ENCODE measurements at regions not wholly inside any gene's neighbourhood (a gene's known extent, or its start where the extent isn't known, plus 50 kb on each side); places are given as distances from the start of the nearest gene placed in this dataset.

- H3K79me2 ChIP-seq (replicated peaks; ENCODE audit: insufficient read depth), result no peaks in the 10 kb centered on the region
- Mint-ChIP-seq H3K9me3 (no peaks in the 10 kb centered on the region), H3K36me3 (ENCODE audit: low read depth) (no peaks in the 10 kb centered on the region), H3K4me3 (no peak overlapping the region), H3K27me3 (ENCODE audit: insufficient read depth, low read depth, poor library complexity) (peaks cover 2% of the 10 kb centered on the region), H3K4me1 (no peaks in the 10 kb centered on the region), H3K27ac (no peak overlapping the region)
- TF ChIP-seq CREB1 (CRISPR knock-in tag; IDR thresholded peaks at IDR 0.05; ENCODE audit: low read depth) (no peak), ZNF331 (CRISPR knock-in tag; IDR thresholded peaks at IDR 0.05; ENCODE audit: low read depth) (no peak)
- H3K4me2 ChIP-seq, result no peak overlapping the region
- no peaks in the 10 kb centered on the region for H4K20me1 ChIP-seq (replicated peaks; ENCODE audit: insufficient read depth)
- H3K27ac ChIP-seq (ENCODE audit: low read depth), result no peak overlapping the region
- no peaks in the 10 kb centered on the region for H3K9me2 ChIP-seq (ENCODE audit: insufficient read depth)
- DNase-seq (ENCODE audit: low spot score), result no peak
- no peaks in the 10 kb centered on the region for H3F3A ChIP-seq (replicated peaks; ENCODE audit: low read depth)
- H3K4me3 ChIP-seq, result no peak overlapping the region
- no peaks in the 10 kb centered on the region for H3K27me3 ChIP-seq (ENCODE audit: insufficient read depth)
- no peak overlapping the region for H2AFZ ChIP-seq
- no peaks in the 10 kb centered on the region for H3K36me3 ChIP-seq (ENCODE audit: insufficient read depth)
- ATAC-seq, result no peak
- no peaks in the 10 kb centered on the region for H3K4me1 ChIP-seq (ENCODE audit: insufficient read depth)
These were observed 452.8 kb upstream of the MPDZ start for GRCh38 chr9:13732290-13732689.

GRCh38 chr9:13731637-13732036 lies 452.1 kb upstream of the MPDZ start:
- Histone ChIP-seq H3K36me3 (ENCODE audit: insufficient read depth) (no peaks in the 10 kb centered on the region), H2AFZ (no peak overlapping the region), H3K4me2 (no peak overlapping the region), H3K27ac (ENCODE audit: low read depth) (no peak overlapping the region), H3K4me1 (ENCODE audit: insufficient read depth) (no peaks in the 10 kb centered on the region), H3K9me2 (ENCODE audit: insufficient read depth) (no peaks in the 10 kb centered on the region), H3K4me3 (no peak overlapping the region), H3F3A (replicated peaks; ENCODE audit: low read depth) (no peaks in the 10 kb centered on the region), H3K27me3 (ENCODE audit: insufficient read depth) (no peaks in the 10 kb centered on the region), H3K79me2 (replicated peaks; ENCODE audit: insufficient read depth) (no peaks in the 10 kb centered on the region), H4K20me1 (replicated peaks; ENCODE audit: insufficient read depth) (no peaks in the 10 kb centered on the region)
- Mint-ChIP-seq H3K4me1 (no peaks in the 10 kb centered on the region), H3K27me3 (ENCODE audit: insufficient read depth, low read depth, poor library complexity) (peaks cover 2% of the 10 kb centered on the region), H3K9me3 (no peaks in the 10 kb centered on the region), H3K36me3 (ENCODE audit: low read depth) (no peaks in the 10 kb centered on the region), H3K27ac (no peak overlapping the region), H3K4me3 (no peak overlapping the region)
- ATAC-seq, result no peak
- DNase-seq (ENCODE audit: low spot score), result no peak
- TF ChIP-seq EZH2phosphoT487 (IDR thresholded peaks at IDR 0.05; ENCODE audit: unreplicated experiment) (no peak), JUNB (IDR thresholded peaks at IDR 0.05; ENCODE audit: unreplicated experiment) (no peak), CTCF (conservative IDR thresholded peaks at IDR 0.05; ENCODE audit: low read depth in 2 of 2) (no peak), ZNF462 (CRISPR knock-in tag; IDR thresholded peaks at IDR 0.05) (no peak), REST (IDR thresholded peaks at IDR 0.05; ENCODE audit: unreplicated experiment) (no peak), ZNF331 (CRISPR knock-in tag; IDR thresholded peaks at IDR 0.05; ENCODE audit: low read depth) (no peak), EZH2 (IDR thresholded peaks at IDR 0.05; ENCODE audit: low read depth, unreplicated experiment) (no peak), STAT1 (IDR thresholded peaks at IDR 0.05; ENCODE audit: unreplicated experiment) (no peak), CREB1 (CRISPR knock-in tag; IDR thresholded peaks at IDR 0.05; ENCODE audit: low read depth) (no peak), POLR2AphosphoS5 (IDR thresholded peaks at IDR 0.05; ENCODE audit: low read depth) (no peak), NANOG (IDR thresholded peaks at IDR 0.05; ENCODE audit: borderline replicate concordance) (no peak)

Data from GM23338 (cell line).